Sciatic nerve (tissue), 2 donors: ENCODE measurements at regions not wholly inside any gene's neighbourhood (a gene's known extent, or its start where the extent isn't known, plus 50 kb on each side); places are given as distances from the start of the nearest gene placed in this dataset.

ENCODE experiments used
- ATAC-seq: fragments of 200-7000 bp; cut with Tn5 transposase; one replicate; pipeline ENCODE4 v1.9.1; 2020; ENCODE audit warnings: mild to moderate bottlenecking, moderate library complexity
- DNase-seq: peaks from one replicate; pipeline ENCODE4 v3.0.0-alpha.2; 2020; ENCODE audit warnings: low spot score
- intact Hi-C: fragments of 100-400 bp; cut with DNase I; formaldehyde crosslinking; loops from one replicate; pipeline ENCODE4 v1.14.2; 2022
- donor health status: DM: no; HTN: no; CAD: no.
- donor health status: DM: no; HTN: no; CAD: no.

- intact Hi-C loops, result no loop called here
- ATAC-seq (no peak), DNase-seq (no peak)
Measured at GRCh38 chr2:172198361-172198760, 95.7 kb upstream of the DLX2 start.

- intact Hi-C loops, result no loop called here
- no peak for DNase-seq
- ATAC-seq, result no peak
Measured at GRCh38 chr2:172198908-172199307, 96.2 kb upstream of the DLX2 start.

GRCh38 chr2:172200495-172201085 is 97.9 kb upstream of the DLX2 start:
- ATAC-seq, result no peak
- intact Hi-C loops, result no loop called here
- DNase-seq, result no peak

DNA sequence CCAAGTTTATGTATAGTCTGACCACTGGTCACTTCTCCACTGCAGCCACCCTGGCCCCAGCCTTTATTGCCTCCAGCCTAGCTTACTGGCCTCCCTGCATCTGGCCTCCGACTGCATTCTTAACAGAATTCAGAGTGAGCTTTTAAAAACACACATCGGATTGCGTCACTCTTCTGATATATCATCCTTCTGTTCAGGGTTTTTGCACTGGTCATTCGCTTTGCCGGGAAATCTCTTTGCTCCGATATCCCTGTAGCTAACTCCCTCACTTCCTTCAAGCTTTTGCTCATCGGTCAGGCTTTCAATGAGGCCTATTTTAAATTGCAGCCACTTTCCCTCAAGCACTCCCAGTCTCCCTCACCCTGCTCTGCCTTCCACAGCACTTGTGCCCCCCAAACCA is 101.6 kb upstream of the DLX2 start:
- ATAC-seq (no peak), DNase-seq (no peak)
- intact Hi-C loops, result no loop called here

GRCh38 chr2:172204762-172205161 is 102.1 kb upstream of the DLX2 start:
- ATAC-seq, result no peak
- intact Hi-C loops, result no loop called here
- DNase-seq, result no peak

GRCh38 chr2:172205292-172205691 is 102.6 kb upstream of the DLX2 start:
- ATAC-seq (no peak), DNase-seq (no peak)
- intact Hi-C loops, result no loop called here

- DNase-seq (no peak), ATAC-seq (no peak)
- intact Hi-C loops, result no loop called here
Measured at GRCh38 chr2:172207911-172208310, 105.2 kb upstream of the DLX2 start.

DNA sequence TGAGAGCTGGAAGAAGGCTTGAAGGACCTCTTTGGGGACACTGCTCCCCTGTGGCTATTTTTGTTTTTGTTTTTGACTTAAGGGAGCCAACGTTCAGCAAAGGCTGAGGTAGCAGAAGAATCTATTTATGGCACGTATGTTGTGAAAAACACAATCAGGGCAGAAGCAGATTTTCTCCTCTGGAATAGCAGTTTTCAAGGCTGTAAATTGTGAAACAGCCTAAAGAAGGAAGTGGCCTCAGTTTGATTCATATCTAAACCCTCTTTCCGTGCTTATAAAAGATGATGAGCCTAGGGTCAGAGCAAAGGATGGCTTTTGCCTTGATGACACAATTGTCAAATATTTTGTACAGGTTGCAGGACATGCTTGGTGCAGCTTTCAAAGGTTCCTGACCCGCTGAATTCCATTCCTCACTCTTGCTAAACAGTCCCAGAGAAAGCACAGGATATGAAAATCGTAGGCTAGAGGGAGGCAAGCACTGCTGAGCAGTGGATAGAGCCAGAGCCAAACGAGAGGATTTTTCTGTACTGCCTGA is 106.2 kb upstream of the DLX2 start:
- DNase-seq, result no peak
- peak; percentile 64 for ATAC-seq
- intact Hi-C loops, result no loop called here

GRCh38 chr2:172210599-172210998 is 107.9 kb upstream of the DLX2 start:
- no peak for DNase-seq
- intact Hi-C loops, result no loop called here
- no peak for ATAC-seq

- ATAC-seq, result no peak
- DNase-seq, result no peak
- intact Hi-C loops, result no loop called here
Measured at GRCh38 chr2:172211512-172211911, 108.8 kb upstream of the DLX2 start.

GRCh38 chr2:172213116-172213860 is 110.6 kb upstream of the DLX2 start:
- ATAC-seq (no peak), DNase-seq (no peak)
- intact Hi-C loops, result no loop called here

- intact Hi-C loops, result no loop called here
- ATAC-seq (no peak), DNase-seq (no peak)
Measured at GRCh38 chr2:172214252-172214651, 111.6 kb upstream of the DLX2 start.

- DNase-seq (no peak), ATAC-seq (no peak)
- intact Hi-C loops, result no loop called here
Measured at GRCh38 chr2:172215172-172215935, 112.7 kb upstream of the DLX2 start.

- intact Hi-C loops, result no loop called here
- DNase-seq (no peak), ATAC-seq (no peak)
Measured at GRCh38 chr2:172215936-172216335, 113.2 kb upstream of the DLX2 start.

DNA sequence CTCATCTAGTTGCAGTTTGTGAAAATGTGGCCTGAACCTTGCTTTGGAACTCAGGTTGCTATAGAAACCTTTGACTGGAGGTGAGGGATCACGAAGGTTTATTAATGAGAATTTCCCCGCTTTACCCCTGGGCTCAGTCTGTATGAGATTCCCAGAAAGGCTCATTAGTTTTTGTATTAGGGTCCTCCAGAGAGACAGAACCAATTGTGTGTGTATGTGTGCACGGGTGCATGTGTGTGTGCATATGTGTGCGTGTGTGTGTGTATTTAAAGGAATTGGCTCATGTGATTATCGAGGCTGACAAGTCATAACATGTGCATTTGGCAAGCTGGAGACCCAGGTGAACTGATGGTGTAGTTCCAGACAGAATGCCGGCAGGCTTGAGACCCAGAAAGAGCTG is 113.8 kb upstream of the DLX2 start:
- intact Hi-C loops, result no loop called here
- DNase-seq (no peak), ATAC-seq (no peak)

DNA sequence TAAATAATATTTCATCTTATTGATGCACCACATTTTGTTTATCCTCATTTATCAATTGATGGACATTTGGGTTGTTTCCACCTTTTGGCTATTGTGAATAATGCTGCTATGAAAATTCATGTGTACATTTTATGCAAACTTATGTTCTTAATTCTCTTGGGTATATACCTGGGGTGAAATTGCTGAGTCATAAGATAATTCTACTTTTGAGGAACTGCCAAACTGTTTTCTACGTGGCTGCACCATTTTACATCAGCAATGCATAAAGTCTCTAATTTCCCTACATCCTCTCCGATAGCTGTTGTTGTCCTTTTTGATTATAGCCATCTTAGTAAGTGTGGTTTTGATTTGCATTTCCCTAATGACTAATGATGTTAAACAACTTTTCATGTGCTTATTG is 116.5 kb upstream of the DLX2 start:
- ATAC-seq, result no peak
- no peak for DNase-seq
- intact Hi-C loops, result no loop called here

DNA sequence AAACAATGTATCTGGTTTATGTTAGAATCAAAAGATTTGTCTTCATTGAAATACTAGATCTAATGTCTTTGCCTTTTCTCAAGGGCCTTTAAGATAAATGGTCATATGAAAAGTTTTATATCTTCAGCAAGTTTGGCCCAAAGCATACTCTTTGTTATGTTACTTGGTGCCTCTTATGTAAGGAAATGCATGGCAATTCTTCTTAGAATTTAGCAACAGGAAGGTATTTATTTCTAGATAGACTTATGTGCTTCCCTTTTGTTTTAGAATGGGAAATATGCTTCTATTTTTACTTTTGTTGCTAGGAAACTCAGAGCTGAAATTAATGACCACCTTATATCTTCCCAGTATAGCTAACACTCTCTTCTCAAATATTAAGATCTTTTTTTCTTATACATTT is 117.4 kb upstream of the DLX2 start:
- DNase-seq, result no peak
- intact Hi-C loops, result no loop called here
- ATAC-seq, result no peak

DNA sequence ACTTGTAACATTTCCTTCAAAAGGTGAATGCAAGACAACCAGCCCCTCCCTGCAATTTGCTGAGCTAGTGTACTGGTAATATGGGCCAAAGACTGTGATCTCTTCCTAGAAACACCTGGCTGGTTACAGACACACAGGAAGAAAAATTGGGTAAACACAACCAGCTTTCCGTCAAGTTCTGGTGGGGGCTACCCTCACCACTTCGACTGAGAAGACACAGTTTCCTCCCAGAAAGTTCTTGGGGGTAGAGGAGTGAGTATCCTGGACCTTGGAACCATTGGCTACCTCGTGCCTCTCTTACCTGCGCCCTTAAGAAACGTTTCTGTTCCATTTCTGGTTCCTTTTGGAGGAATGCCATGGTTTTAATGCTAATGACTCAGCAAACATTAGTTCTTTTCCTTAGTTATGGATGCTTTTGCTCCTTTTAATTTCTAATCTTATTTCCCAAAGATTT is 120.9 kb upstream of the DLX2 start:
- DNase-seq (no peak), ATAC-seq (no peak)
- intact Hi-C loops, result no loop called here

- intact Hi-C loops, result no loop called here
- DNase-seq, result no peak
- ATAC-seq, result no peak
Measured at GRCh38 chr2:172225786-172226185, 123.1 kb upstream of the DLX2 start.
